HEK293T (cell line): ENCODE measurements at regions not wholly inside any gene's neighbourhood (a gene's known extent, or its start where the extent isn't known, plus 50 kb on each side); places are given as distances from the start of the nearest gene placed in this dataset.

Source experiments
- ARNT ChIP-seq: fragments of 450-650 bp; IDR thresholded peaks from 2 replicates; pipeline ENCODE4 v1.6.1; 2017; ENCODE audit warnings: mild to moderate bottlenecking
- BHLHE40 ChIP-seq: fragments of 450-650 bp; IDR thresholded peaks from 2 replicates; pipeline ENCODE4 v1.6.1; 2016; ENCODE audit warnings: mild to moderate bottlenecking, moderate library complexity, borderline replicate concordance
- ELF4 ChIP-seq: fragments of 450-650 bp; IDR thresholded peaks from 2 replicates; pipeline ENCODE4 v1.6.1; 2017; ENCODE audit warnings: antibody characterized with exemption
- FOXA1 ChIP-seq: fragments of 450-650 bp; IDR thresholded peaks from 2 replicates; pipeline ENCODE4 v1.6.1; 2016; ENCODE audit warnings: mild to moderate bottlenecking
- FOXK2 ChIP-seq: fragments of 450-650 bp; IDR thresholded peaks from 2 replicates; pipeline ENCODE4 v1.6.1; 2016; ENCODE audit warnings: mild to moderate bottlenecking
- FOXM1 ChIP-seq: fragments of 450-650 bp; IDR thresholded peaks from 2 replicates; pipeline ENCODE4 v1.6.1; 2017; ENCODE audit warnings: mild to moderate bottlenecking, borderline replicate concordance
- HDGF ChIP-seq: fragments of 450-650 bp; IDR thresholded peaks from 2 replicates; pipeline ENCODE4 v1.6.1; 2017; ENCODE audit warnings: antibody characterized with exemption, borderline replicate concordance
- L3MBTL2 ChIP-seq: fragments of 450-650 bp; conservative IDR thresholded peaks from 2 replicates; pipeline ENCODE4 v1.6.1; 2016; ENCODE audit warnings: mild to moderate bottlenecking
- LEF1 ChIP-seq: fragments of 450-650 bp; IDR thresholded peaks from 2 replicates; pipeline ENCODE4 v1.6.1; 2017; ENCODE audit warnings: mild to moderate bottlenecking, borderline replicate concordance
- SP1 ChIP-seq: fragments of 450-650 bp; IDR thresholded peaks from 2 replicates; pipeline ENCODE4 v1.6.1; 2017
- TARDBP ChIP-seq: fragments of 450-650 bp; IDR thresholded peaks from 2 replicates; pipeline ENCODE4 v1.6.1; 2016
- ZNF384 ChIP-seq: fragments of 450-650 bp; IDR thresholded peaks from 2 replicates; pipeline ENCODE4 v1.6.1; 2016

GRCh38 chr4:180377741-180378140, 1865.5 kb upstream of the TENM3 start:
- TF ChIP-seq L3MBTL2 (no peak), ELF4 (no peak), FOXM1 (no peak), BHLHE40 (no peak), ARNT (no peak), ZNF384 (no peak), SP1 (no peak), TARDBP (no peak), FOXK2 (no peak), LEF1 (no peak), HDGF (no peak), FOXA1 (no peak)
